ENCODE measurements at regions not wholly inside any gene's neighbourhood (a gene's known extent, or its start where the extent isn't known, plus 50 kb on each side); places are given as distances from the start of the nearest gene placed in this dataset.

GRCh38 chrX:25646156-25646555 is 492.0 kb upstream of the MAGEB18 start:
- Histone ChIP-seq H3K9me3 (no peaks in the 10 kb centered on the region), H3K27me3 (no peaks in the 10 kb centered on the region), H3K4me3 (ENCODE audit: low read depth, low read length) (no peak overlapping the region), H3K4me1 (no peaks in the 10 kb centered on the region), H3K36me3 (no peaks in the 10 kb centered on the region)
- no peak for DNase-seq
- TF ChIP-seq CTCF (IDR thresholded peaks at IDR 0.05; ENCODE audit: low read depth, low read length), result no peak

GRCh38 chrX:25648790-25649189 is 489.4 kb upstream of the MAGEB18 start:
- DNase-seq, result no peak
- no peaks in the 10 kb centered on the region for H3K4me1 ChIP-seq
- no peaks in the 10 kb centered on the region for H3K9me3 ChIP-seq
- H3K27me3 ChIP-seq, result no peaks in the 10 kb centered on the region
- H3K4me3 ChIP-seq (ENCODE audit: low read depth, low read length), result no peak overlapping the region
- TF ChIP-seq CTCF (IDR thresholded peaks at IDR 0.05; ENCODE audit: low read depth, low read length), result no peak
- no peaks in the 10 kb centered on the region for H3K36me3 ChIP-seq

- Histone ChIP-seq H3K4me3 (ENCODE audit: low read depth, low read length) (no peak overlapping the region), H3K9me3 (no peaks in the 10 kb centered on the region), H3K4me1 (no peaks in the 10 kb centered on the region), H3K36me3 (no peaks in the 10 kb centered on the region), H3K27me3 (no peaks in the 10 kb centered on the region)
- no peak for DNase-seq
- TF ChIP-seq CTCF (IDR thresholded peaks at IDR 0.05; ENCODE audit: low read depth, low read length), result no peak
Measured at GRCh38 chrX:25650216-25650820, 487.8 kb upstream of the MAGEB18 start.

GRCh38 chrX:25659317-25659716 is 478.8 kb upstream of the MAGEB18 start:
- no peaks in the 10 kb centered on the region for H3K4me1 ChIP-seq
- no peak for TF ChIP-seq CTCF (IDR thresholded peaks at IDR 0.05; ENCODE audit: low read depth, low read length)
- no peaks in the 10 kb centered on the region for H3K27me3 ChIP-seq
- DNase-seq, result no peak
- no peaks in the 10 kb centered on the region for H3K36me3 ChIP-seq
- no peak overlapping the region for H3K4me3 ChIP-seq (ENCODE audit: low read depth, low read length)
- no peaks in the 10 kb centered on the region for H3K9me3 ChIP-seq

GRCh38 chrX:25663701-25664100 is 474.4 kb upstream of the MAGEB18 start:
- H3K9me3 ChIP-seq, result no peaks in the 10 kb centered on the region
- no peak overlapping the region for H3K4me3 ChIP-seq (ENCODE audit: low read depth, low read length)
- no peaks in the 10 kb centered on the region for H3K36me3 ChIP-seq
- H3K27me3 ChIP-seq, result no peaks in the 10 kb centered on the region
- no peak for TF ChIP-seq CTCF (IDR thresholded peaks at IDR 0.05; ENCODE audit: low read depth, low read length)
- DNase-seq, result no peak
- no peaks in the 10 kb centered on the region for H3K4me1 ChIP-seq

- no peaks in the 10 kb centered on the region for H3K27me3 ChIP-seq
- H3K4me3 ChIP-seq (ENCODE audit: low read depth, low read length), result no peak overlapping the region
- no peaks in the 10 kb centered on the region for H3K4me1 ChIP-seq
- no peaks in the 10 kb centered on the region for H3K9me3 ChIP-seq
- H3K36me3 ChIP-seq, result no peaks in the 10 kb centered on the region
- DNase-seq, result no peak
- TF ChIP-seq CTCF (IDR thresholded peaks at IDR 0.05; ENCODE audit: low read depth, low read length), result no peak
Measured at GRCh38 chrX:25665431-25665830, 472.7 kb upstream of the MAGEB18 start.
